ENCODE measurements at regions not wholly inside any gene's neighbourhood (a gene's known extent, or its start where the extent isn't known, plus 50 kb on each side); places are given as distances from the start of the nearest gene placed in this dataset.

- peak; percentile 55 for DNase-seq (ENCODE audit: low read depth)
- H3K4me3 ChIP-seq (ENCODE audit: low read depth, low read length), result peak overlapping the region; percentile 40
- TF ChIP-seq CTCF (IDR thresholded peaks at IDR 0.05; ENCODE audit: insufficient read depth, low read depth, low read length, missing control alignments), result no peak
Measured at GRCh38 chr4:17093481-17093880, 195.0 kb upstream of the LDB2 start.

- peak; percentile 94 for DNase-seq (ENCODE audit: low read depth)
- H3K4me3 ChIP-seq (ENCODE audit: low read depth, low read length), result peak overlapping the region; percentile 40
- TF ChIP-seq CTCF (IDR thresholded peaks at IDR 0.05; ENCODE audit: insufficient read depth, low read depth, low read length, missing control alignments), result no peak
Measured at GRCh38 chr4:17092736-17093437, 194.4 kb upstream of the LDB2 start.

GRCh38 chr4:17091104-17091503, 192.7 kb upstream of the LDB2 start:
- no peak overlapping the region for H3K4me3 ChIP-seq (ENCODE audit: low read depth, low read length)
- DNase-seq (ENCODE audit: low read depth), result peak; percentile 15
- TF ChIP-seq CTCF (IDR thresholded peaks at IDR 0.05; ENCODE audit: insufficient read depth, low read depth, low read length, missing control alignments), result no peak

- no peak for TF ChIP-seq CTCF (IDR thresholded peaks at IDR 0.05; ENCODE audit: insufficient read depth, low read depth, low read length, missing control alignments)
- no peak for DNase-seq (ENCODE audit: low read depth)
- H3K4me3 ChIP-seq (ENCODE audit: low read depth, low read length), result no peak overlapping the region
Measured at GRCh38 chr4:17090063-17090462, 191.6 kb upstream of the LDB2 start.

GRCh38 chr4:17085416-17085815, 187.0 kb upstream of the LDB2 start:
- TF ChIP-seq CTCF (IDR thresholded peaks at IDR 0.05; ENCODE audit: insufficient read depth, low read depth, low read length, missing control alignments), result no peak
- H3K4me3 ChIP-seq (ENCODE audit: low read depth, low read length), result no peak overlapping the region
- DNase-seq (ENCODE audit: low read depth), result no peak

GRCh38 chr4:17082186-17082585, 183.7 kb upstream of the LDB2 start:
- DNase-seq (ENCODE audit: low read depth), result no peak
- no peak for TF ChIP-seq CTCF (IDR thresholded peaks at IDR 0.05; ENCODE audit: insufficient read depth, low read depth, low read length, missing control alignments)
- no peak overlapping the region for H3K4me3 ChIP-seq (ENCODE audit: low read depth, low read length)

- no peak overlapping the region for H3K4me3 ChIP-seq (ENCODE audit: low read depth, low read length)
- no peak for TF ChIP-seq CTCF (IDR thresholded peaks at IDR 0.05; ENCODE audit: insufficient read depth, low read depth, low read length, missing control alignments)
- no peak for DNase-seq (ENCODE audit: low read depth)
Measured at GRCh38 chr4:17081179-17081578, 182.7 kb upstream of the LDB2 start.
